HG03060 (cell line): ENCODE measurements at regions not wholly inside any gene's neighbourhood (a gene's known extent, or its start where the extent isn't known, plus 50 kb on each side); places are given as distances from the start of the nearest gene placed in this dataset.
"Not testable (repeated sequence)": the region's sequence is repeated elsewhere in the genome, so short reads cannot be mapped to it uniquely, and the experiment has no call there.

Source experiments
- ATAC-seq: cut with Tn5 transposase; IDR thresholded peaks from one replicate; pipeline ENCODE4 v1.9.1; 2021; ENCODE audit warnings: low read depth, moderate number of reproducible peaks; ENCODE audit not compliant: unreplicated experiment

GRCh38 chr13:48876289-48876688, 99.4 kb upstream of the FNDC3A start:
- ATAC-seq: no peak

- no peak for ATAC-seq
These were observed 96.3 kb upstream of the FNDC3A start for GRCh38 chr13:48879432-48879831.

- no peak for ATAC-seq
These were observed 95.9 kb upstream of the FNDC3A start for GRCh38 chr13:48879854-48880253.

GRCh38 chr13:48883786-48884185, 91.9 kb upstream of the FNDC3A start:
- not testable (repeated sequence) for ATAC-seq

GRCh38 chr13:48885027-48885395, 90.7 kb upstream of the FNDC3A start:
- ATAC-seq: no peak

- no peak for ATAC-seq
These were observed 87.1 kb upstream of the FNDC3A start for GRCh38 chr13:48888613-48889012.

GRCh38 chr13:48890391-48890790, 85.3 kb upstream of the FNDC3A start:
- ATAC-seq: no peak

GRCh38 chr13:48891586-48891985, 84.1 kb upstream of the FNDC3A start:
- no peak for ATAC-seq

- peak; percentile 92 for ATAC-seq
These were observed 83.5 kb upstream of the FNDC3A start for GRCh38 chr13:48892053-48892687.

- ATAC-seq: no peak
These were observed 83.0 kb upstream of the FNDC3A start for GRCh38 chr13:48892688-48893075.

- ATAC-seq: no peak
These were observed 79.4 kb upstream of the FNDC3A start for GRCh38 chr13:48896312-48896711.

- no peak for ATAC-seq
These were observed 73.9 kb upstream of the FNDC3A start for GRCh38 chr13:48901781-48902180.

- ATAC-seq: no peak
These were observed 73.3 kb upstream of the FNDC3A start for GRCh38 chr13:48902368-48902767.

- no peak for ATAC-seq
These were observed 70.9 kb upstream of the FNDC3A start for GRCh38 chr13:48904668-48905290.

- ATAC-seq: no peak
These were observed 69.5 kb upstream of the FNDC3A start for GRCh38 chr13:48906200-48906599.

- ATAC-seq: no peak
These were observed 67.2 kb upstream of the FNDC3A start for GRCh38 chr13:48908381-48909055.

GRCh38 chr13:48909056-48909389, 66.7 kb upstream of the FNDC3A start:
- no peak for ATAC-seq

GRCh38 chr13:48910686-48911085, 65.0 kb upstream of the FNDC3A start:
- no peak for ATAC-seq

GRCh38 chr13:48919751-48920150, 56.0 kb upstream of the FNDC3A start:
- ATAC-seq: no peak

GRCh38 chr13:48920730-48921129, 55.0 kb upstream of the FNDC3A start:
- ATAC-seq: no peak

GRCh38 chr13:48923376-48923775, 52.3 kb upstream of the FNDC3A start:
- ATAC-seq: no peak

GRCh38 chr13:48925001-48925400, 50.7 kb upstream of the FNDC3A start:
- no peak for ATAC-seq
